GM18520 (cell line): ENCODE measurements at regions not wholly inside any gene's neighbourhood (a gene's known extent, or its start where the extent isn't known, plus 50 kb on each side); places are given as distances from the start of the nearest gene placed in this dataset.
"Not testable (repeated sequence)": the region's sequence is repeated elsewhere in the genome, so short reads cannot be mapped to it uniquely, and the experiment has no call there.

ENCODE experiments used
- ATAC-seq: cut with Tn5 transposase; IDR thresholded peaks from one replicate; pipeline ENCODE4 v1.9.1; 2021; ENCODE audit not compliant: unreplicated experiment

DNA sequence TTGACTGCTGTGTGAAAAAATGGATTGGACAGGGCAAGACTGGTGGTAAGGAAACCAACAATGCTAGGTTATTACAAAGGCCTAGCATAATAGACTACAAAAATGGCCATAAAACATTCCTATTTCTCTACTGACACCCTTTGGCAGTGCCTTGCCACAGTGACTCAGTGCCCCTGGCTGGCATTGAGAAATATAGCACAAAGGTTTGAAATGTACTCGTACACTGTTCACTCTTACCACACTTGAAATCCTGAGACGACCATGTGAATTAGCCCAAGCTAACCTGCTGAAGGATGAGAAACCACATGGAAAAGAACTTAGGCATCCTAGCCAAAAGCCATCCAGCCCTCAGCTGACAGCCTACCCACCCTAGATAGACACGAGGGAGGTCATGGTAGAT lies 149.8 kb upstream of the PALMD start:
- no peak for ATAC-seq

DNA sequence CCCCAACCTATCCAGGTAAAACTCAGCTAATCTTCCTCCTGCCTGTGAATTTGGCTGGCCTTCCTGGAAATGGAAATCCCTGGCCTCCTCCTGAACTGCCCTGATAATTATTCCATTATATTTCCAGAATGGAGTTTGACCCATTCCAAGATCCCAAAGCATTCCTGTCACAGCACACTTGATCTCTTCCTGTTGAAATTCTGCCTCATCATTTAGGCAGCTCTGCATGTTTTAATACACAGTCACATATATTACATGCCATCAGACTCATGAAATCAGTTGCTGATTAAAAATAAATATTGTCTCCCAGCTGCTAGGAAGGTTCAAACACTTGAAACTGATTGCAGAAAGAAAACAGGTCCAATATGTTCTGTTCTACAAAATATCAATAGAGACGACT lies 148.2 kb upstream of the PALMD start:
- ATAC-seq, result no peak

GRCh38 chr1:99500541-99500940 lies 145.4 kb upstream of the PALMD start:
- ATAC-seq, result no peak

GRCh38 chr1:99501871-99502270 lies 144.0 kb upstream of the PALMD start:
- ATAC-seq, result no peak

- no peak for ATAC-seq
Measured at GRCh38 chr1:99502400-99502799, 143.5 kb upstream of the PALMD start.

DNA sequence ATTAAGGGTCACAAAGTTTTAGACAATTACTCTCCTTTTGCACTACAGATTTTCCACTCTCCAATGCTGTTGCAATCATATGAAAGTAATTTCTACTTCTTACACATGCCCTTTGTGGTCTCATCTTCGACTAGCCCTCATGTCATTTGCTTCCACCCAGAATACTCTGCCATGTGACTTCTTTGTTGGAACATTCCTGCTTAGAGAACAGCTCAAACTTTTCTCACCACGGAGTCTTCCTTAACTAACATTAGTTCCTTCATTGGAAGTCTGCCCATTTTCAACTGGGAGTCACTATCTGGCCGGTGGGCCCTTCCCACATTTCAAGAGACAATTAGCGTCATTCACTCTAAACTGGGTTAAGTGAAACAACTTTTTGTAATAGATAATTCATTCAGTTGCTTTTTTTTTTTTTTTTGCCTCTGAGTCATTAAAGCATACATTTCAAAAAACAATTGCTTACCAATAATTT lies 142.6 kb upstream of the PALMD start:
- no peak for ATAC-seq

- ATAC-seq, result no peak
Measured at GRCh38 chr1:99504287-99504686, 141.6 kb upstream of the PALMD start.

DNA sequence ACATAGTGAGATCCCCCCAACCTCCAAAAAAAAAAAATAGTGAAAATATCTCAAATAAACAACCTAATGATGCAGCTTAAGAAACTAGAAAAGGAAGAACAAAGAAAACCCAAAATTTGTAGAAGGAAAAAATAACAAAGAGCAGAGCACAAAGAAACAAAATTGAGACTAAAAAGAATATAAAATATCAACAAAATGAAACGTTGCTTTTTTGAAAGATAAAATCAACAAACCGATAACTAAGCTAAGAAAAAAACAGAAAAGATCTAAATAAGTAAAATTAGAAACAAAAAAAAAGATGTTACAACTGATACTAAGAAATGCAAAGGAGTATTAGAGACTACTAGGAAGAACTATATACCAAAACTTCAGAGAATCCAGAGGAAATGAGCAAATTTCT lies 139.3 kb upstream of the PALMD start:
- ATAC-seq, result no peak

- ATAC-seq, result not testable (repeated sequence)
Measured at GRCh38 chr1:99507446-99507845, 138.5 kb upstream of the PALMD start.

- ATAC-seq, result no peak
Measured at GRCh38 chr1:99507906-99508732, 137.8 kb upstream of the PALMD start.

- ATAC-seq, result not testable (repeated sequence)
Measured at GRCh38 chr1:99508733-99509445, 137.0 kb upstream of the PALMD start.

DNA sequence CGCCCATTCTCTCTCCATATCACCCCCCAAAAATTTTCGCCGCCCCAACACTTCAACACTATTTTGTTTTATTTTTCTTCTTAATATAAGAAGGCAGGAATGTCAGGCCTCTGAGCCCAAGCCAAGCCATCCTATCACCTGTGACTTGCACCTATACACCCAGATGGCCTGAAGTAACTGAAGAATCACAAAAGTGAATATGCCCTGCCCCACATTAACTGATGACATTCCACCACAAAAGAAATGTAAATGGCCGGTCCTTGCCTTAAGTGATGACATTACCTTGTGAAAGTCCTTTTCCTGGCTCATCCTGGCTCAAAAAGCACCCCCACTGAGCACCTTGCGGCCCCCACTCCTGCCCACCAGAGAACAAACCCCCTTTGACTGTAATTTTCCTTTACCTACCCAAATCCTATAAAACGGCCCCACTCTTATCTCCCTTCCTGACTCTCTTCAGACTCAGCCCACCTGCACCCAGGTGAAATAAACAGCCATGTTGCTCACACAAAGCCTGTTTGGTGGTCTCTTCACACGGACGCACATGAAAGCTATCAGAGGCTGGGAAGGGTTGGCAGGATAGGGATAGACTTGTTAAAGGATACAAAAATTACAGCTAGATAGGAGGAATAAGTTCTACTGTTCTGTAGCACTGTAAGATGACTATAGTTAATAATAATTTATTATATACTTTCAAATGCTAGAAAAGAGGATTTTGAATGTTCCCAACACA lies 130.9 kb upstream of the PALMD start:
- ATAC-seq, result not testable (repeated sequence)

- no peak for ATAC-seq
Measured at GRCh38 chr1:99516141-99516540, 129.8 kb upstream of the PALMD start.

GRCh38 chr1:99520121-99520520 lies 125.8 kb upstream of the PALMD start:
- ATAC-seq, result no peak

GRCh38 chr1:99525331-99525730 lies 120.6 kb upstream of the PALMD start:
- no peak for ATAC-seq

- ATAC-seq, result no peak
Measured at GRCh38 chr1:99527078-99527477, 118.8 kb upstream of the PALMD start.

- no peak for ATAC-seq
Measured at GRCh38 chr1:99527545-99527944, 118.4 kb upstream of the PALMD start.

DNA sequence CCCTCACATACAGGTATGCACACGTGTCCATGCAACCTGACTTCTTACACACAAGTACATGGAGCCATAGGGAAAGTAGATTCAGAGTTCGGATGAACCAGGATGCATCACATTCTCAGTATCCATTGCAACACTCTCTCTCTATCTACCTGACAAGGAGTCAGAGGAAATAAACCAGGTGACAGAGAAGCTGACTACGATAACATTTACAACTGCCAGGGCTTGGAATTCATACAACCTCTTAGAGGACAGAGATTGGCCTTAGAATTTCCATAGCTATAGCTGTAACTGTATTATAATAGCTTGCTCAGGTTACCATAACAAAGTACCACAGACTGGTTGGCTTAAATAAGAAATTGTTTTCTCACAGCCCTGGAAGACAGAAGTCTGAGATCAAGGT lies 116.9 kb upstream of the PALMD start:
- no peak for ATAC-seq

GRCh38 chr1:99531578-99532275 lies 114.2 kb upstream of the PALMD start:
- ATAC-seq, result no peak

DNA sequence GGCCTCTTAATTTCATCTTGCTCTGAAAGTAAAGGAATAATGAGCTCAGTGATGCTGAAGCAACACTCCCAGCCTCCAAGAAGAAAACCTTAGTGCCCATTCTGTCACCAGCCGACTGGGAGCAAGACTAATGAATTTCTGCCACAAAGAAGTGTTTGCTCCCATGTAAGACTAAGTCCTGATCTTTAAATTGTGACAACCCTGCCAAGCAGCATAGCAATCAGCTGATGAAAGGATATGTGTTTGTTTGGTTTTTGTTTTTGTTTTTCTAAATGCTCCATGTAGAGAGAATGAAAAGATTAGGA lies 113.7 kb upstream of the PALMD start:
- ATAC-seq, result no peak

- no peak for ATAC-seq
Measured at GRCh38 chr1:99533909-99534637, 111.8 kb upstream of the PALMD start.
